Panc1 (cell line): ENCODE measurements at regions not wholly inside any gene's neighbourhood (a gene's known extent, or its start where the extent isn't known, plus 50 kb on each side); places are given as distances from the start of the nearest gene placed in this dataset.

Source experiments
- CTCF ChIP-seq: fragments of 450-650 bp; IDR thresholded peaks from 2 replicates; pipeline ENCODE4 v1.5.1; 2017; ENCODE audit warnings: mild to moderate bottlenecking
- POLR2AphosphoS5 ChIP-seq: IDR thresholded peaks from 2 replicates; pipeline ENCODE4 v1.6.1; 2012; ENCODE audit warnings: mild to moderate bottlenecking, low read depth, low read length, moderate library complexity
- SIN3A ChIP-seq: IDR thresholded peaks from 2 replicates; pipeline ENCODE4 v1.6.1; 2012; ENCODE audit warnings: low read depth, mild to moderate bottlenecking, low read length, moderate library complexity, borderline replicate concordance; ENCODE audit not compliant: insufficient read depth
- TCF7L2 ChIP-seq: IDR thresholded peaks from 2 replicates; pipeline ENCODE4 v1.6.1; 2011; ENCODE audit warnings: mild to moderate bottlenecking, low read depth, low read length, inconsistent platforms

GRCh38 chr14:61192989-61193388 lies 88.1 kb downstream of the TMEM30B start:
- TF ChIP-seq CTCF (no peak), POLR2AphosphoS5 (no peak), TCF7L2 (no peak), SIN3A (no peak)
